Kidney (tissue), 13 donors: ENCODE measurements at regions not wholly inside any gene's neighbourhood (a gene's known extent, or its start where the extent isn't known, plus 50 kb on each side); places are given as distances from the start of the nearest gene placed in this dataset.

ENCODE experiments used
- DNase-seq, 5 donors: peaks; one replicate each; pipeline ENCODE4 v3.0.0-alpha.2; 2013 to 2020
- FAIRE-seq: peaks from 2 replicates; lab custom pipeline; 2012; peaks lifted over from hg19 to GRCh38; lab: Jason Lieb, UNC
- H3K27ac ChIP-seq, 2 donors: one replicate each; pipeline ENCODE4 v1.7.0; 2013; ENCODE audit warnings: low read depth in 2 of 2, low read length in 2 of 2, inconsistent platforms in 1 of 2
- H3K27me3 ChIP-seq: one replicate; pipeline ENCODE4 v1.7.1; 2013; ENCODE audit warnings: low read length, inconsistent platforms; ENCODE audit not compliant: control insufficient read depth, insufficient read depth
- H3K36me3 ChIP-seq, 3 donors: one replicate each; pipeline versions ENCODE4 v1.7.0 to v1.7.1; 2013; ENCODE audit warnings: low read length in 3 of 3, control low read depth in 1 of 3, inconsistent platforms in 1 of 3; ENCODE audit not compliant: insufficient read depth in 3 of 3, control insufficient read depth in 2 of 3
- H3K4me1 ChIP-seq, 3 donors: one replicate each; pipeline versions ENCODE4 v1.7.0 to v1.7.1; 2013; ENCODE audit warnings: low read length in 3 of 3, inconsistent platforms in 1 of 3, low read depth in 1 of 3; ENCODE audit not compliant: control insufficient read depth in 2 of 3, insufficient read depth in 2 of 3
- H3K4me3 ChIP-seq, 3 donors: one replicate each; pipeline versions ENCODE4 v1.7.0 to v1.8.1; 2013; ENCODE audit warnings: low read length in 3 of 3, control low read depth in 1 of 3, inconsistent platforms in 1 of 3
- H3K9ac ChIP-seq, 3 donors: one replicate each; pipeline versions ENCODE4 v1.7.0 to v1.7.1; 2013; ENCODE audit warnings: low read length in 3 of 3, control low read depth in 1 of 3, inconsistent platforms in 1 of 3
- H3K9me3 ChIP-seq, 3 donors: one replicate each; pipeline versions ENCODE4 v1.7.0 to v1.7.1; 2013; ENCODE audit warnings: low read length in 3 of 3, control low read depth in 1 of 3, inconsistent platforms in 1 of 3; ENCODE audit not compliant: control insufficient read depth in 2 of 3, insufficient read depth in 1 of 3
- CTCF ChIP-seq: IDR thresholded peaks from 3 replicates; pipeline ENCODE4 v1.5.1; 2012; ENCODE audit warnings: mild to moderate bottlenecking, moderate library complexity, borderline replicate concordance; ENCODE audit not compliant: insufficient read depth; ENCODE audit errors: extremely low read depth
- intact Hi-C: fragments of 100-400 bp; cut with DNase I; formaldehyde crosslinking; loops from one replicate; pipeline ENCODE4 v1.11.1; 2022
- donor health status: control.
- donor health status: control.
- donor health status: control.
- donor health status: control.
- donor health status: control.
- donor health status: DM: yes; HTN: yes; CAD: no.
- donor health status: Normal renal cell carcinoma (clear cell type).

GRCh38 chr12:115090783-115091182 lies 406.8 kb upstream of the TBX3 start:
- FAIRE-seq (no peak), DNase-seq (no peak)
- Histone ChIP-seq H3K36me3 (no peaks in the 10 kb centered on the region), H3K9me3 (peaks cover 0 to 3% (median 0%) of the 10 kb centered on the region in 3 donors), H3K9ac (no peak overlapping the region), H3K4me1 (no peaks in the 10 kb centered on the region), H3K27me3 (no peaks in the 10 kb centered on the region), H3K27ac (no peak overlapping the region), H3K4me3 (no peak overlapping the region)
- TF ChIP-seq CTCF = no peak
- intact Hi-C loops = no loop called here

- Histone ChIP-seq H3K27me3 (no peaks in the 10 kb centered on the region), H3K9ac (no peak overlapping the region), H3K36me3 (no peaks in the 10 kb centered on the region), H3K27ac (no peak overlapping the region), H3K4me3 (no peak overlapping the region), H3K4me1 (no peaks in the 10 kb centered on the region), H3K9me3 (peaks cover 0 to 3% (median 0%) of the 10 kb centered on the region in 3 donors)
- DNase-seq (no peak), FAIRE-seq (no peak)
- TF ChIP-seq CTCF = no peak
- intact Hi-C loops = no loop called here
Observed at GRCh38 chr12:115088995-115089841, 405.2 kb upstream of the TBX3 start.

- intact Hi-C loops = no loop called here
- FAIRE-seq = no peak
- DNase-seq = peak in 1 of 5 donors; percentile 66
Observed at GRCh38 chr12:115088328-115088994, 404.5 kb upstream of the TBX3 start.

More at GRCh38 chr12:115088328-115088994, 404.5 kb upstream of the TBX3 start:
- Histone ChIP-seq H3K9me3 (peaks cover 0 to 3% (median 0%) of the 10 kb centered on the region in 3 donors), H3K4me1 (no peaks in the 10 kb centered on the region), H3K36me3 (no peaks in the 10 kb centered on the region), H3K4me3 (no peak overlapping the region), H3K9ac (no peak overlapping the region), H3K27me3 (no peaks in the 10 kb centered on the region), H3K27ac (no peak overlapping the region)
- no peak for TF ChIP-seq CTCF
